ENCODE measurements at regions not wholly inside any gene's neighbourhood (a gene's known extent, or its start where the extent isn't known, plus 50 kb on each side); places are given as distances from the start of the nearest gene placed in this dataset.
"Not testable (repeated sequence)": the region's sequence is repeated elsewhere in the genome, so short reads cannot be mapped to it uniquely, and the experiment has no call there.

DNA sequence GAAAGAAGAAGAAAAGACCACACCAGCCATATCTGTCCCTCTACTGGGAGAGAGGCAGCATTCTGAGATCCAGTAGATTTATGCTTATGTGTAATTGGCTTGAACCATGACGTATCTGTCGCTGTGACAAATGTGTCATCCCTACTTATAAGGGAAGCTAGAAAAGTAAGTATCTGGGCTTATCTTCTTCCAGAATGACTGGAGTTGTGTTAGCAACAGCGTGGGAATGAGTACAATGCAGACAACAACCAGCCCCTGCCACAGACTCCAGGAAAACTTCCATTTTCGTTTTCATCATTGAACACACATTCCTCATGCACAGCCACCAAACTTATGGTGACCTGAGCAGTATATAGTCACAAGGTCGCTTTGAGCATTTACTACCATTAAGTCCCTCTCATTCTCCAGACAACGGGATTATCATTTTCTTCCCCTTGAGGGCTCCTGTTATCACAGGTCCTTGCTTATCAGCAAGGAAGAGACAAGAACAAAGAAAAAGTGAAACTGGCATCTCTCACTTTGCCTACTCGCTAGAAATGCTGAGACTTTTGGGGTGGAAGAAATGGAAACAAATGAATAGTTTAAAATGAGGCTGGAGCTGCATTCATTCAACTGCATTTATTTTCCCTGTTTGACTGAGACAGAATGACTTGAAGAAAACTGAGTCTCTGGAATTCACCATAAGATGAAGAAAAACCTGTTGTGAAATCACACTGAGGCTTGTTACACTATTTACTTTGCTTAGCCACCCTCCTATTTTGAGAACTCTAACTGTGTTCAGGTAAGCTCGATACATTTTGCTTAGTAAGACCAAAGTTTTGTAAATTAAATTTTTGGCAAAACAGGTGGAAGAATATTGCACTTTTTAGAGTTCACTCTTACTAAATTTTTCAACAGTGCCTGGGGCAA is 149.3 kb upstream of the FOXQ1 start:
- DNase-seq (ENCODE audit: low read depth in 4 of 4, low spot score in 3 of 4) = no peak

DNA sequence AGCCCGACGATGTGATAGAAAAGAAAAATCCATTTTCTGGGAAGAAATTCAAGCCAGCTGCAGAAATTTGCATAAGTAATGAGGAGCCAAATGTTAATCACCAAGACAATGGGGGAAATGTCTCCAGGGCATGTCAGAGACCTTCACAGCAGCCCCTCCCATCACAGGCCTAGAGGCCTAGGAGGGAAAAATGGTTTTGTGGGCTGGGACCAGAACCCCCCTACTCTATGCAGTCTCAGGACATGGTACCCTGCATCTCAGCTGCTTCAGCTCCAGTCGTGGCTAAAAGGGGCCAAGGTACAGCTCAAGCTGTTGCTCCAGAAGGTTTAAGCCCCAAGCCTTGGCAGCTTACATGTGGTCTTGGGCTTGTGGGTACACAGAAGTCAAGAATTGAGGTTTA is 155.5 kb upstream of the FOXQ1 start:
- DNase-seq (ENCODE audit: low read depth in 4 of 4, low spot score in 3 of 4) = not testable (repeated sequence)

GRCh38 chr6:1153696-1154245 is 158.1 kb upstream of the FOXQ1 start:
- no peak for DNase-seq (ENCODE audit: low read depth in 4 of 4, low spot score in 3 of 4)

DNA sequence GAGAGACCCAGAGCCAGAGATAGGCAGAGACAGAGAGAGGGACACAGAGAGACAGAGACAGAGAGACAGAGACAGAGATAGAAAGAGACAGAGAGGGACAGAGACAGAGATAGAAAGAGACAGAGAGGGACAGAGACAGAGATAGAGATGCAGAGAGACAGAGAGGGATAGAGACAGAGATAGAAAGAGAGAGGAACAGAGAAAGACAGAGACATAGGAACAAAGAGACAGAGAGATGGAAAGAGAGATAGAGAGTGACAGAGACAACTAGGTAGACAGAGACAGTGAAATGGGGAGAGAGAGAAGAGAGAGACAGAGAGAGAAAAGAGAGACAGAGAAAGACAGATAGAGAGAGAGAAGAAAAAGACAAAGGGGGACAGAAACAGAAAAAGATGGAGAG is 165.4 kb upstream of the FOXQ1 start:
- no peak for DNase-seq (ENCODE audit: low read depth in 4 of 4, low spot score in 3 of 4)

DNA sequence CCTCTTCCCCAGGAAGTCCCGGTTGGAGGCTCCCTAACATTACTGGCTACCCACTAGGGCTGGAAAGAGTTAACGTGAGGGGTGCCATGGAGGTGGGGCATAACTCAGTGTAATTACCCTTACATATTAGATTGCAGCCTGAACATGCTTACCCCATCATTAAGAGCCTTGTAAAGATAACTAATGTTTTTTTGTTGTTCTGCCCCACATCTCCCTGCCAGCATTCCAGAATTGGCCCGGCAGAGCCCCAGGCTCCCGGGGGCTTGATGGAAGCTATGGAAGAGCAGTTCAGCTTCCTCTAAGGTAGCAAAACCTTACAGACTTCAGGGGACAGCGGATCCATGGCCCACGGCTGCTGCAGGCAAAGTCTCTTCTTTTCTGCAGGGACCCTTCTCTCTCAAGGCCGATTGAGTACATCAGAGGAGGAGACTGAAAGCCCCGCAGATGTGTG is 166.1 kb upstream of the FOXQ1 start:
- DNase-seq (ENCODE audit: low read depth in 4 of 4, low spot score in 3 of 4) = no peak

GRCh38 chr6:1144842-1145767 is 166.8 kb upstream of the FOXQ1 start:
- no peak for DNase-seq (ENCODE audit: low read depth in 4 of 4, low spot score in 3 of 4)

- no peak for DNase-seq (ENCODE audit: low read depth in 4 of 4, low spot score in 3 of 4)
Observed at GRCh38 chr6:1143655-1144054, 168.2 kb upstream of the FOXQ1 start.

GRCh38 chr6:1139155-1139890 is 172.6 kb upstream of the FOXQ1 start:
- no peak for DNase-seq (ENCODE audit: low read depth in 4 of 4, low spot score in 3 of 4)

DNA sequence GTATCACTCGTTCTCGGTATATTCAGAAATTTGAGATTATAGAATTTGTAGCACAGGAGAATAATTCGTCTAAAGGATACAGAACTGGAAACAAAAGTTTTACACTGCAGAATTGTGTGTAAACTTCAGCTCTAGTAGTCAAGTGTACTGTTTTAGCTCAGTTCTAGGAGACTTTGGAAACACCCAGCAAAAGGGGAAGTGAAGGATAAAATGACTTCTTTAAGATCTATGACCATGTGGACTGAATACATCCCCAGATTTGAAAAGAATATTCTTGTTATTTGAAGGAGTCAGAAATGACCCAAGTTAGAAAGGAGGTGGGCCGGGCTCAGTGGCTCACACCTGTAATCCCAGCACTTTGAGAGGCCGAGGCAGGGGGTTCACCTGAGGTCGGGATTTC is 174.0 kb upstream of the FOXQ1 start:
- DNase-seq (ENCODE audit: low read depth in 4 of 4, low spot score in 3 of 4) = no peak

DNA sequence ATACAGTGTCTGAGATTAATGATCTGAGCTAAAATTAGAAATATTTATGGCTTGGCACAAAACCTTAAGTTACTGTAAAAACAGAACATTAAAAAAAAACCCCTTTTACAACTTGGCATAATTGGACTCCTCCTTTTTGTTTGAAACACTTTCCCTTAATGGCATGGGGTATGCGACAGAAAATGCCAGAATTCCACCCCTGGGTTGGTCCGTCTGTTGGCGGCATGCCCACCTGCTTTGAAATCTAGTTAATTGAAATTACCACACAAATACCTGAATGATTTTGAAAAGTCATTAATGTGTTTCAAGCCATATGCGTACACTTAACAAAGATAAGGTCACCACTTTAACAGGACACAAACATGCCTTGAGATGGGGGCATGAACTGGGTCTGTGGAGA is 175.1 kb upstream of the FOXQ1 start:
- no peak for DNase-seq (ENCODE audit: low read depth in 4 of 4, low spot score in 3 of 4)

DNA sequence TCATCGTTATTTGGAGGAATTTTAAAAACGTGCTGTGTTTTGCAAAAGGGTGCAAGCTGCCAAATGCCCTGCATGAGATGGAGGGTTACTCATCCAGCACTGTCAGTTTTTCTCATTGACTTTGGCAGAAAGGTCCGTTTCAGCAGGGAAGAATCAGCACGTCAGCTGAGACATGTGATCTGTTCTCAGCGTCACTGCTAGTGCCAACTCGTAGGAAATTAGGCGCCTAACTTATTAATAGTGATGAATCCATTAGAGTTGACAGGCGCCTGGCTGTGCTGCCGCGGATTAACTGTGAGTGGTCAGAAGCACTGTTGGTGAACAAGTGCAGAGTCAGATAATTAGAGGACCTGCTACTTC is 175.5 kb upstream of the FOXQ1 start:
- DNase-seq (ENCODE audit: low read depth in 4 of 4, low spot score in 3 of 4) = no peak

GRCh38 chr6:1135726-1136414 is 176.0 kb upstream of the FOXQ1 start:
- no peak for DNase-seq (ENCODE audit: low read depth in 4 of 4, low spot score in 3 of 4)

- DNase-seq (ENCODE audit: low read depth in 4 of 4, low spot score in 3 of 4) = no peak
Observed at GRCh38 chr6:1131285-1132079, 180.4 kb upstream of the FOXQ1 start.

GRCh38 chr6:1130709-1131108 is 181.2 kb upstream of the FOXQ1 start:
- DNase-seq (ENCODE audit: low read depth in 4 of 4, low spot score in 3 of 4) = no peak

DNA sequence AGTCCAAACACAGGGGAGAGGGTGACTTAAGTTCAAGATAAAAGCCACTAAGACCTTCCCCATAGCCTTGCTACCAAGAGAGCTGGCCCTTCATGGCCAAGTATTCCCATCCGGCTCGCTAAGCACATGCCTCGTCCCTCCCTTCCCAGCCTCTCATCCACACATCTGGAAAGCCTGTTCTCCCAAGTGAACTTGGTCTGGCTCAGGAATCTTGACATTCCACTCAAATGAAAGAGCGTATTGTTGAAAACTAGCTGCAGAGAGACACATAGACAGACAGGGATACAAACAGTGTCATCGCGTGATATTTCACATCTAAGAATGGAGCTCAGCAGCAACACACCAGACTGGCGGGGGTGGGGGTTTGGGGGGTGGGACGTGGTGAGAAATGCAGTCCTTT is 182.8 kb upstream of the FOXQ1 start:
- DNase-seq (ENCODE audit: low read depth in 4 of 4, low spot score in 3 of 4) = no peak

DNA sequence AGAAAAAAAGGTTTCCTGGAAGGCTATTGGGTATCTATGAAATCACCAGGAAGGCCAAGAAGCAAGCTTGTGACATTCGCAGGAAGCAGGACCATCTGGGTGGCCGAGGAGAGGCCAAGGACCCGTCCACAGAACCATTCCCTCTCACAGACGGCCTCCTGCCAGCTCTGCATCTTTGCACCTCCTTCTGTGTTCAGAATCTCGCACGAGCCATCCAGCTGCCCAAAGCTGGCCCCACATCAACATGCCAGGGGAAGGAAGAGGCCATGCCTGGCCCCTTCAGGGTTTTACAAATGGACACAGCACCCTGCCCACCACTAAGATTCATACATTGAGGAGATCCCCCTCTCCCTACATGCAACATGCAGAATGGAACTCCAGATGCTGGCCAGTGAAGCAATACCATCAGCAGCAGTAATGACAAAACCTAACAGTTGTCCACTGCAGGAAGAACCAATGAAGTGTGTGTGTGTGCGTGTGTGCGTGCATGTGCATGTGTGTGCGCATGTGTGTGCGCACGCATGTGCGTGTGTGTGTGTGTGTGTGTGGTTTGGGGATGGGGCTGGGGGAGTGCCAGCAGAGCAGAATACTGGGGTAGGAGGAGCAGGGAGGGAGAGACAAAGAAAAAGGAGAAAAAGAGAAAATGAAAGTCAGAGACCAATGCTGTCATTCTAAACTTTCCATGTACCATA is 184.2 kb upstream of the FOXQ1 start:
- no peak for DNase-seq (ENCODE audit: low read depth in 4 of 4, low spot score in 3 of 4)

DNA sequence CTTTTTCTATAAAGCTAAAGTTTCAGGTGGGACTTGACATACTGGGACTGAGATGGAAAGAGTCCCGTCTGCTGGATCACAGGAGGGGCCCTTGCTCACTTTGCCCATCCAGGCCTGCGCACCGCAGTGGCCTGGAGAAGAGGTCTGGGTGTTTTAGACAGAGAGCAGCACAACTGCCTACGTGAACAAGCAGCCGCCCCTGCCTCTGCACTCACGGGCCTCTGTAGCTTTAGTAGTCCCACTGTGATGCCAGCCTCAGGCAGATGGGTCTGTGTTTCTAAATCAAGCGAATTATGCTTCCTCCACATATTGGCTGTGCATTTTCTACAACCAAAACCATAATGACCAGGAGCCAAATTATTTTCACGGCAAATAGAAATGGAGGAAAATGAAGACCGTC is 184.8 kb upstream of the FOXQ1 start:
- no peak for DNase-seq (ENCODE audit: low read depth in 4 of 4, low spot score in 3 of 4)

GRCh38 chr6:1126036-1126435 is 185.9 kb upstream of the FOXQ1 start:
- DNase-seq (ENCODE audit: low read depth in 4 of 4, low spot score in 3 of 4) = no peak

DNA sequence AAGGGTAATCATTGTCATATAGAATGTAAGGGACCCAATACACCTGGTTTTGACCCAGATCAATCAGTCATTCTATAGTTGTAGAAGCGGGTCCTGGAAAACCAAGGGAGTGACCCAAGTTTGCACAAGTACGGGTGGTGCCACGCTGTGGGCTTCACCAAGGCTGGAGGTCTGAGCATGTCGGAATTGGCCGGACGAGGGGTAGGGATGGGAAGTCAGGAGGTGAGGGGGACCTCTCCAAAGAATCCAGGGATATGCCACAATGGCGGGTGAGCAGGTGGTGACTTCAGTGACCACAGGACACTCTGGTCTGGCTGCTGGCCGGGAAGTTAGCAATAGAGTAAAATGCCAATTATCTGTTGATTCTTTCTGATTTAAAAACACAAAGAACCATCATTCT is 186.6 kb upstream of the FOXQ1 start:
- no peak for DNase-seq (ENCODE audit: low read depth in 4 of 4, low spot score in 3 of 4)

All from left renal pelvis (tissue), 4 donors.